Superior temporal gyrus (tissue), 1 donor: ENCODE measurements at regions not wholly inside any gene's neighbourhood (a gene's known extent, or its start where the extent isn't known, plus 50 kb on each side); places are given as distances from the start of the nearest gene placed in this dataset.

Source experiments
- DNase-seq: peaks from one replicate; pipeline ENCODE4 v3.0.0-alpha.2; 2016; ENCODE audit errors: extremely low spot score

DNA sequence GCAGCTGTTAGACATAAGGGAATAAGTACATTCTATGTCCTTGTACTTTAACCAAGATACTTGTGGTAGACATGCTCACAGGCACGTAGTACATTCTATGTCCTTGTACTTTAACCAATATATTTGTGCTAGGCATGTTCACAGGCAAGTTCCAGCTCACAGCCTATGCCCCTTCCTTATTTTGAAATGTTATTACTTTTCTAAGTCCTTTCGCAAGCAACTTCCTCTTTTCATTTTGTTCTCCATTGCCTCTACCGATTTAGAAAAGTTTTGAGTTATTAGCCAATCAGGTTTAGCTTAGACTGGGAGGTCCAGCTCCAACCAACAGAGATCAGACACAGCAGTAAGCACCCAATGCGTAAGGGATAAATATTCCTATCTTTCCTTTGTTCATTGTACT, 60.1 kb upstream of the NUDT7 start:
- no peak for DNase-seq

DNA sequence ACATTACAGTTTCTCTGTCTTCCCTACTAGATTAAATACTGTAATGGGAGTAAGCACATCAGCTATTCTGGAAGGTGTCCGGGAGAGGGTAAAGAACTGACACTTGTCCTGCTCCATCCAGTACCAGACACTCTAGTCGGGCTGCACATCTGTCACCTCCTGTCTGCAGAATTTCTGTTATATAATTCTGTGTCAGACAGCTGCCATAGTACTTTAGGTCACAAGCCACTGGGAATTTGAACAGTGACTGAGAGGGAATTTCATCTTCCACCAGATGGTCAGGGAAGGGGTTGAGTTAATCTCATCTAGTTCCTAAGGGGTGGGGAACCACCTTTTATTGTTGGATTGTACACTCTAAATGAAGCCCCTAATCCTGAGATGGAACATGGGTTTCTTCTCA, 58.6 kb upstream of the NUDT7 start:
- DNase-seq: no peak

DNA sequence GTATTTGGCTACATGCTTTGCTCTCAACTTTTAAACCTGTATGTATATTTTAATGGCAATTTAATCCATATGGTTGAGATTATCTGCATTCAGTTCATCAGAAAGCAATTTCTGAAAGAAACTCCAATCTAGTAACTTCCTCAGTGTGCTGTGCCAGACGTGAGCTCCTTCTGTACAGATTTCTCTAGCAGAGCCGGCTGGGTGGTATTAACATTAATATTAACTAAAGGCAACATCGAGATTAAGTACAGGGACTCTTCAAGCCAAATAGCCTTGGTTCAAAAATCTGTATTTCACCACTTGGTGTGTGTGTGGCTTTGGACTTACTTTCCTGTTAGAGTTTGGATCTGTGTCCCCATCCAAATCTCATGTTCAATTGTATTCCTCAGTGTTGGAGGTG, 55.5 kb upstream of the NUDT7 start:
- no peak for DNase-seq

DNA sequence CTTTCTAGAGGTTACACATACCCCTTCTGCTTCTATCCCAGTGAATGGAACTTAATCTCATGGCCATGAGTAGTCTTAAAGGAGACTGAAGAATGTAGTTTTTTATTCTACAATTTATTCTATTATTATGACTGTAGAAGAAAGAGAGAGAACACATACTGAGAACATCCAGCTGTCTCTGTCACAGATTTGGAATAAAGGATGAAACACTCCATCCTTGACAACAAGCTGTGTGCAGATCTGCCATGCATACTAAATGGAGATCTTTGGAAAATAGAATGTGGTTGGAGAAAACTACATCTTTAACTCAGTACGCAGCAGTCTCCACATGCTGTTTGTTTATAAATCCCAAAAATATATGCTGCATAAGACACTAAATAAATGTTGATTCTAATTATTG, 54.1 kb upstream of the NUDT7 start:
- DNase-seq: peak; percentile 22

DNA sequence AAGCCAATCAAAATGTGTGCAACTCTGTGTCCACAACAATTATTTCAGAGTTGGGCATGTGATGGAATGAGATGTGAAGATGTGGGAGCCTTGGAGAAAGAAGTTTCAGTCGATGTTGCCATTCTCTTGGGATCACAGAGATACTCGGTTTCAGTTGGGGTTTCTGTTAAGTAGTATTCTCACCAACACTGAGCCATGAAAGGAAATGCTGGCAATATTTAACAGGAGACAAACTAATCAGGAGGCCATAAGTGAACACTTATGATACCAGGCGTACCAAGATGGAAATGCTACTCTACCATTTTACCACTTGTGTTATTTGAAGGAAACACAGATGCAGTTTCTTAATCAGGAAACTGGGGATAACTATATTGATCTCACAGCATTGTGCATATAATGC, 53.3 kb upstream of the NUDT7 start:
- no peak for DNase-seq
